ENCODE measurements at regions not wholly inside any gene's neighbourhood (a gene's known extent, or its start where the extent isn't known, plus 50 kb on each side); places are given as distances from the start of the nearest gene placed in this dataset.

GRCh38 chr3:127092368-127092767, 100.6 kb upstream of the PRR23E start:
- TF ChIP-seq, protein P1, sequence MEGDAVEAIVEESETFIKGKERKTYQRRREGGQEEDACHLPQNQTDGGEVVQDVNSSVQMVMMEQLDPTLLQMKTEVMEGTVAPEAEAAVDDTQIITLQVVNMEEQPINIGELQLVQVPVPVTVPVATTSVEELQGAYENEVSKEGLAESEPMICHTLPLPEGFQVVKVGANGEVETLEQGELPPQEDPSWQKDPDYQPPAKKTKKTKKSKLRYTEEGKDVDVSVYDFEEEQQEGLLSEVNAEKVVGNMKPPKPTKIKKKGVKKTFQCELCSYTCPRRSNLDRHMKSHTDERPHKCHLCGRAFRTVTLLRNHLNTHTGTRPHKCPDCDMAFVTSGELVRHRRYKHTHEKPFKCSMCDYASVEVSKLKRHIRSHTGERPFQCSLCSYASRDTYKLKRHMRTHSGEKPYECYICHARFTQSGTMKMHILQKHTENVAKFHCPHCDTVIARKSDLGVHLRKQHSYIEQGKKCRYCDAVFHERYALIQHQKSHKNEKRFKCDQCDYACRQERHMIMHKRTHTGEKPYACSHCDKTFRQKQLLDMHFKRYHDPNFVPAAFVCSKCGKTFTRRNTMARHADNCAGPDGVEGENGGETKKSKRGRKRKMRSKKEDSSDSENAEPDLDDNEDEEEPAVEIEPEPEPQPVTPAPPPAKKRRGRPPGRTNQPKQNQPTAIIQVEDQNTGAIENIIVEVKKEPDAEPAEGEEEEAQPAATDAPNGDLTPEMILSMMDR (conservative IDR thresholded peaks at IDR 0.05; ENCODE audit: low read depth in 2 of 2), result no peak
- TF ChIP-seq EZH2 (IDR thresholded peaks at IDR 0.05; ENCODE audit: low read depth, unreplicated experiment) (no peak), POLR2AphosphoS5 (IDR thresholded peaks at IDR 0.05; ENCODE audit: low read depth) (no peak), CREB1 (CRISPR knock-in tag; IDR thresholded peaks at IDR 0.05; ENCODE audit: low read depth) (no peak), REST (IDR thresholded peaks at IDR 0.05; ENCODE audit: unreplicated experiment) (no peak), ZNF331 (CRISPR knock-in tag; IDR thresholded peaks at IDR 0.05; ENCODE audit: low read depth) (no peak), JUNB (IDR thresholded peaks at IDR 0.05; ENCODE audit: unreplicated experiment) (no peak), EZH2phosphoT487 (IDR thresholded peaks at IDR 0.05; ENCODE audit: unreplicated experiment) (no peak), NANOG (IDR thresholded peaks at IDR 0.05; ENCODE audit: borderline replicate concordance) (no peak), STAT1 (IDR thresholded peaks at IDR 0.05; ENCODE audit: unreplicated experiment) (no peak)

All from GM23338 (cell line).